HFFc6 (cell line): ENCODE measurements at regions not wholly inside any gene's neighbourhood (a gene's known extent, or its start where the extent isn't known, plus 50 kb on each side); places are given as distances from the start of the nearest gene placed in this dataset.

Experiments used
- DNase-seq: peaks from one replicate; pipeline ENCODE4 v3.0.0-alpha.2; 2018
- H3K27ac Mint-ChIP-seq: 2 replicates; pipeline ENCODE4 v1.8.0; 2020; ENCODE audit warnings: mild to moderate bottlenecking, mixed read lengths
- H3K27me3 Mint-ChIP-seq: 2 replicates; pipeline ENCODE4 v1.8.0; 2021; ENCODE audit warnings: mild to moderate bottlenecking, moderate library complexity, mixed read lengths; ENCODE audit not compliant: insufficient read depth
- H3K36me3 Mint-ChIP-seq: 2 replicates; pipeline ENCODE4 v1.8.0; 2021; ENCODE audit warnings: low read depth, mixed read lengths
- H3K4me1 Mint-ChIP-seq: 2 replicates; pipeline ENCODE4 v1.8.0; 2020; ENCODE audit warnings: low read depth, mixed read lengths
- H3K4me3 Mint-ChIP-seq: 2 replicates; pipeline ENCODE4 v1.8.0; 2020; ENCODE audit warnings: mild to moderate bottlenecking, moderate library complexity, mixed read lengths
- H3K9me3 Mint-ChIP-seq: 2 replicates; pipeline ENCODE4 v1.8.0; 2020; ENCODE audit warnings: mild to moderate bottlenecking, mixed read lengths
- TF ChIP-seq, protein P1 (sequence below): fragments of 200-600 bp; sonication (generic); IDR thresholded peaks from 2 replicates; pipeline ENCODE4 v1.5.0; 2021; ENCODE audit warnings: antibody characterized with exemption, mild to moderate bottlenecking

- TF ChIP-seq, protein P1, sequence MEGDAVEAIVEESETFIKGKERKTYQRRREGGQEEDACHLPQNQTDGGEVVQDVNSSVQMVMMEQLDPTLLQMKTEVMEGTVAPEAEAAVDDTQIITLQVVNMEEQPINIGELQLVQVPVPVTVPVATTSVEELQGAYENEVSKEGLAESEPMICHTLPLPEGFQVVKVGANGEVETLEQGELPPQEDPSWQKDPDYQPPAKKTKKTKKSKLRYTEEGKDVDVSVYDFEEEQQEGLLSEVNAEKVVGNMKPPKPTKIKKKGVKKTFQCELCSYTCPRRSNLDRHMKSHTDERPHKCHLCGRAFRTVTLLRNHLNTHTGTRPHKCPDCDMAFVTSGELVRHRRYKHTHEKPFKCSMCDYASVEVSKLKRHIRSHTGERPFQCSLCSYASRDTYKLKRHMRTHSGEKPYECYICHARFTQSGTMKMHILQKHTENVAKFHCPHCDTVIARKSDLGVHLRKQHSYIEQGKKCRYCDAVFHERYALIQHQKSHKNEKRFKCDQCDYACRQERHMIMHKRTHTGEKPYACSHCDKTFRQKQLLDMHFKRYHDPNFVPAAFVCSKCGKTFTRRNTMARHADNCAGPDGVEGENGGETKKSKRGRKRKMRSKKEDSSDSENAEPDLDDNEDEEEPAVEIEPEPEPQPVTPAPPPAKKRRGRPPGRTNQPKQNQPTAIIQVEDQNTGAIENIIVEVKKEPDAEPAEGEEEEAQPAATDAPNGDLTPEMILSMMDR, result no peak
- Mint-ChIP-seq H3K4me1 (no peaks in the 10 kb centered on the region), H3K36me3 (no peaks in the 10 kb centered on the region), H3K27ac (no peak overlapping the region), H3K27me3 (no peaks in the 10 kb centered on the region), H3K4me3 (no peak overlapping the region), H3K9me3 (peaks cover 18% of the 10 kb centered on the region)
- DNase-seq, result no peak
These were observed 102.0 kb upstream of the DMAC1 start for GRCh38 chr9:7901621-7902020.

DNA sequence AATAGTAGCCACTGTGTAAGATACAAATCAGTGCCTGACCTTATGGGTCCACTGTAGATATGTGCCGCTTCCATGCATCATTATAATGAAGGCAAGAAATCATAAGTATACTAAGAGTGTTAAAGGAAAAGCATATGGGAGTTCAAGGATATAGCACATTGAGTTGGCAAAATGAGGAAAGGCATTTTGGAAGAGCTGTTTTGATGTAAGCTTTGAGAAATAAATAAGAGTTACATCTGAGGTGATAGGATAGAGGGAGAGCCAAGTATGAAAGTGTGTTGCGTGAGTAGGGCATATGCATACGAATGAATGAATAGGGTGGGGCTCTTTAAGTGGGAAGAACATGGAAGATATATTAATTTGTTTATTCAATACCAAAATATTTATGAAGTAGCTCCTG, 101.0 kb upstream of the DMAC1 start:
- H3K36me3 Mint-ChIP-seq, result no peaks in the 10 kb centered on the region
- H3K27me3 Mint-ChIP-seq, result no peaks in the 10 kb centered on the region; the same call in 1 of the 2 replicates
- H3K4me3 Mint-ChIP-seq, result no peak overlapping the region
- no peak for DNase-seq
- peaks cover 21% of the 10 kb centered on the region for H3K9me3 Mint-ChIP-seq
- no peaks in the 10 kb centered on the region for H3K4me1 Mint-ChIP-seq
- no peak overlapping the region for H3K27ac Mint-ChIP-seq
- TF ChIP-seq, protein P1, result no peak

GRCh38 chr9:7899753-7900152, 100.2 kb upstream of the DMAC1 start:
- H3K27ac Mint-ChIP-seq, result no peak overlapping the region
- no peaks in the 10 kb centered on the region for H3K36me3 Mint-ChIP-seq
- no peaks in the 10 kb centered on the region; the same call in 1 of the 2 replicates for H3K27me3 Mint-ChIP-seq
- peaks cover 26% of the 10 kb centered on the region for H3K9me3 Mint-ChIP-seq
- TF ChIP-seq, protein P1, result no peak
- no peak overlapping the region for H3K4me3 Mint-ChIP-seq
- no peak for DNase-seq
- no peaks in the 10 kb centered on the region for H3K4me1 Mint-ChIP-seq

DNA sequence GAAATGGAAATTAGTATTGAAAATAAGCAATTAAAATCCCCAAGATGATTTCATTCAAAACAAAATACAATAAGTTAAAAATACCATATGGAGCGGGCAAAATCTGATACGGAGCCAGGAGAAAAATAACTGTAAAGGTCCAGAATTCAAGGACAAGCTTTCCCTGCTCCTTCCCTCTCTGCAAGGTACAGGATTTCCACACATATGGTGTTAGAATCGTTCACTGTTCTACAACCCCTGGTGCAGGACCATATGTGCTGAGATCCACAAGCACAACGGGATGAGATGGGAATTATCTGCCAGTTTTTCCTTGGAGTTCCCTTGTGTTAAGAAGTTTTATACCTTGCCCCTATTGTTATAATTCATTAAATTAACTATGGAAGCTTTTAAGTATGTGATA, 94.7 kb upstream of the DMAC1 start:
- TF ChIP-seq, protein P1, result no peak
- Mint-ChIP-seq H3K4me1 (no peaks in the 10 kb centered on the region), H3K9me3 (peaks cover 41% of the 10 kb centered on the region), H3K36me3 (no peaks in the 10 kb centered on the region), H3K27me3 (no peaks in the 10 kb centered on the region; the same call in 1 of the 2 replicates), H3K4me3 (no peak overlapping the region), H3K27ac (no peak overlapping the region)
- DNase-seq, result no peak

- H3K36me3 Mint-ChIP-seq, result no peaks in the 10 kb centered on the region
- H3K4me3 Mint-ChIP-seq, result no peak overlapping the region
- DNase-seq, result no peak
- no peak overlapping the region for H3K27ac Mint-ChIP-seq
- no peaks in the 10 kb centered on the region for H3K4me1 Mint-ChIP-seq
- TF ChIP-seq, protein P1, result no peak
- H3K27me3 Mint-ChIP-seq, result no peaks in the 10 kb centered on the region; the same call in 1 of the 2 replicates
- H3K9me3 Mint-ChIP-seq, result peaks cover 40% of the 10 kb centered on the region
These were observed 93.4 kb upstream of the DMAC1 start for GRCh38 chr9:7892975-7893374.
